ENCODE measurements at regions not wholly inside any gene's neighbourhood (a gene's known extent, or its start where the extent isn't known, plus 50 kb on each side); places are given as distances from the start of the nearest gene placed in this dataset.
"Not testable (repeated sequence)": the region's sequence is repeated elsewhere in the genome, so short reads cannot be mapped to it uniquely, and the experiment has no call there.

GRCh38 chr5:123710031-123710430 is 198.1 kb downstream of the CSNK1G3 start:
- DNase-seq (ENCODE audit: low read depth): no peak

- no peak for DNase-seq (ENCODE audit: low read depth)
Observed at GRCh38 chr5:123709422-123709821, 197.4 kb downstream of the CSNK1G3 start.

DNA sequence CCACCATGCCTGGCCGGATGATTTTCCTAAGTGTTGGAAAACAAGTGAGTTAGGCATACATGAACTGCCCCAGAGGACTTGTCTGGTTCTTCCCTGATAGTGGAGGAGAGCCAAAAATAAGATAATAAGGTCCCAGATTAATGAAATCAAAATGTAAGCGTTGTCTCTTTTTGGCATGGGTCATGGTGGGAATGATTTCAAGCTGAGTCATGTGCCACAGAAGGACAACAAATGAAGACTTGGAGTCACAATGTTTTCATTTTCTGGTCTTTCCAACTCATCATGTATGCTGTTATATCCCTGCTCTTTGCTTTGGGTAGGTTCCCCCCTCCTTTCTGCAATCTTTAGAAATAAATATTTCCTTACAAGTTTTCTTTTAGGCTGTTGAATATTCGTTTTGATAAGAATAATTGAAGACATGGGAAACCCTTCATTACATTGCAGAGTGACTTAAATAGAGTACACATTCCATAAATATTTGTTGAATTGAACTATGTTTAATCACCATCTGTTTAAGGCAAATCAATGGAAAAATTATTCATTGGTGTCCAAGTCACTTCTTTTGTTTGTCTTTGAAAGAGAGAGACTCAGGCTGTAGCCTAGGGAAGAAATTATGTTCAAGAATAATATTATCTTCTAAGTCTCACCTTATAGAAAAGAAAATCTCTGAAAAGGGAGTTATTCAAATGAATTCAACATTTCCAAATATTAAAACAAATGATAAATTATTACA is 196.3 kb downstream of the CSNK1G3 start:
- DNase-seq (ENCODE audit: low read depth): peak; percentile 93

DNA sequence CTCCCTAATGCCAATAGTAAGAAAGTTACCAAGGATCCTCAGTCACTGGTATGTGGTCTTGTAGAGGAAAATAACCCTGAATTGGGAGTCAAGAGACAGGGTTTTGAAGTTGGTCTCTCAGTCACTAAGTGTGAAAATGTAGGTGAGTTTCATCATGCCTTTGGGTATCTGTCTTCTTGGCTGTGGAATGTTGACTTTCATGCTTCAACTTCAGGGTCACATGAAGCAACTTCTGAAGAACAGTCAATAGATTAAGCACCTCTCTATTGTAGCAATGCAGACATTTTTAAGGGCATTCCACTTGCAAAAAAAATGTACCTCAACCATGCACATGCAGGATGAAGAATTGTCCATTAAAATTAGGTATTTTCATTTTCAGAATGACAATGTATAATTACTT is 194.6 kb downstream of the CSNK1G3 start:
- no peak for DNase-seq (ENCODE audit: low read depth)

DNA sequence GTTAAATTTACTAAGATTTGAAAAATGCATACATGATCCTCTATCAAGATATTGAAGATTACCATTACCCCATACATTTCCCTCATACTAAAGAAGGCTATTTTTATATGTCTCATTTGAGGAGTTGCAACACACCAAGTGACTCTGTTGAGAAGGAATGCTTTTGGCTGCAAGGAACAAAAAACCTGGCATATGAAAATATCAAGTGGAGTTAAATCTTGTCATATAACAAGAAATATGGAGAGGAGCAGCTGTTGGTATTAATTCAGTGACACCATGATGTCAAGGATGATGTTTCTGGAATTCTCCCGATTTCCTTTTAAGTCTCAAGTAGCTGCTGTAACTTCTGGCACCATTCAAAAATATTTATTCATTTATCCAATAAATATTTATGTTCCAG is 193.8 kb downstream of the CSNK1G3 start:
- peak; percentile 29 for DNase-seq (ENCODE audit: low read depth)

DNA sequence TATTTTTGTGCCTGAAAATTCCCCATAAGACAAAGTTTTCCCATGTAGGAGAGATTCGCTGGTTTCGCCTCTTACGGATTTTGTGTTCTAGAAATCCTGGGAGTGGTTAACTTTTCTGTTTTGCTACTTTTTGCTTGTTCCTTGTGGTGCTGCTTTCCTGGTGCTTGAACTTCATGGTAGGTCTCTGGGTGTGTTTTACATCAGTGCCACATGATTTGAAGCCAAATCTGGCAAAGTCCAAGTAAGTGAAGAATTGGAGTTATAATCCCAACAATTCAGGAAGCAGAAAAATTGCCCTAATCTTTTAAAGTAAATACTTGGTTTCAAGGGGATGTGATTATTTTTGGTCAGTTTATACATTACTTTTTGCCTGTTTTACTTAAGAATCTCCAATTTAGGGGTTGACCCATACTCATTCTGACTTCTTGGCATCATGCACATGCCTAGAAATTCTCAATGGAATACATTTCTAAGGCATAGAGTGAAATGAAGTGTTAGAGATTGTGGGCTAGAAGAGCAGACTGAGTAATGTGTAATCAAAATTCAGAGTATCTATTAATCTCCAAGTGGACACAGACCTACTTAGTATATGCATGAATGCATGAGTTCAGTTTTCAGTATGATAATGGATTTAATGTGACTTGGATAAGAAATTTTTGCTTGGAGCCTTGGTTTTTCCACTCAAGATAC is 189.7 kb downstream of the CSNK1G3 start:
- DNase-seq (ENCODE audit: low read depth): peak; percentile 17

GRCh38 chr5:123700624-123701287 is 188.8 kb downstream of the CSNK1G3 start:
- DNase-seq (ENCODE audit: low read depth): peak; percentile 94

GRCh38 chr5:123699571-123699970 is 187.6 kb downstream of the CSNK1G3 start:
- DNase-seq (ENCODE audit: low read depth): no peak

DNA sequence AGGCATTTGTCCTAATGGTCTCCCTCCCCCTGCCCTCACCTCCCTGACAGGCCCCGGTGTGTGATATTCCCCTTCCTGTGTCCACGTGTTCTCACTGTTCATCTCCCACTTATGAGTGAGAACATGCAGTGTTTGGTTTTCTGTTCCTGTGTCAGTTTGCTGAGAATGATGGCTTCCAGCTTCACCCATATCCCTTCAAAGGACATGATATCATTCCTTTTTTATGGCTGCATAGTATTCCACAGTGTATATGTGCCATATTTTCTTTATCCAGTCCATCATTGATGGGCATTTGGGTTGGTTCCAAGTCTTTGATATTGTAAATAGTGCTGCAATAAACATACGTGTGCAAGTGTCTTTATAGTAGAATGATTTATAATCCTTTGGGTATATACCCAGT is 187.0 kb downstream of the CSNK1G3 start:
- not testable (repeated sequence) for DNase-seq (ENCODE audit: low read depth)

- peak; percentile 61 for DNase-seq (ENCODE audit: low read depth)
Observed at GRCh38 chr5:123696921-123697341, 185.0 kb downstream of the CSNK1G3 start.

GRCh38 chr5:123690821-123691220 is 178.8 kb downstream of the CSNK1G3 start:
- peak; percentile 61 for DNase-seq (ENCODE audit: low read depth)

- peak; percentile 28 for DNase-seq (ENCODE audit: low read depth)
Observed at GRCh38 chr5:123681061-123681460, 169.1 kb downstream of the CSNK1G3 start.

GRCh38 chr5:123673107-123673506 is 161.1 kb downstream of the CSNK1G3 start:
- DNase-seq (ENCODE audit: low read depth): peak; percentile 9

GRCh38 chr5:123671711-123672456 is 159.9 kb downstream of the CSNK1G3 start:
- DNase-seq (ENCODE audit: low read depth): no peak

DNA sequence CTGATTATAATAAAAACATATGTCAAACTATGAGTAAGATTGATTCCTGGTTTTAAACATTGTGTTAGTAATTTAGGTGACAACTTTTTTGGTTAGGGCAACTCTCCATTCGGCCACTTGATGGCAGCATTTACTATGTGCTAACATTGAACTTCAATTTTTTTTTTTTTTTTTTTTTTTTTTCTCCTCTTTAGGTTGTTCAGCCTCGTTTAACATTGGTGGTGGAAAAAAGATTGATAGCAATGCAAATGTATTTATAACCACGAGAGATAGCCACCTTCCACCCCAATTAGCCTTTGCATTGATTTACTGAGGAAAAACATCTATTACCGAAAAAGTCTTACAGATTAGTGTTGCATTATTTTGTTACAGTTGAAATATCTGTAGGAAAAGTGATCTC is 159.1 kb downstream of the CSNK1G3 start:
- DNase-seq (ENCODE audit: low read depth): peak; percentile 42
